ENCODE measurements at regions not wholly inside any gene's neighbourhood (a gene's known extent, or its start where the extent isn't known, plus 50 kb on each side); places are given as distances from the start of the nearest gene placed in this dataset.
"Not testable (repeated sequence)": the region's sequence is repeated elsewhere in the genome, so short reads cannot be mapped to it uniquely, and the experiment has no call there.

DNA sequence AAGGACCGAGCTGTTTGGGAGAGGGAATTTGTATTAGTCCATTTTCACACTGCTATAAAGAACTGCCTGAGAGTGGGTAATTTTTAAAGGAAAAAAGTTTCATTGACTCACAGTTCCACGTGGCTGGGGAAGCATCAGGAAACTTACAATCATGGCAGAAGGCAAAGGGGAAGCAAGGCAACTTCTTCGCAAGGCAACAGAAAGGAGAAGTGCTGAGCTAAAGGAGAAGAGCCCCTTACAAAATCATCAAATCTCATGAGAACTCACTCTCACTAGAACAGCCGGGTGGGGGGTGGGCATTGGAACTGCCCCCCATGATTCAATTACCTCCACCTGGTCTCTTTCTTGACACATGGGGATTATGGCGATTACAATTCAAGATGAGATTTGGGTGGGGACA is 121.8 kb upstream of the SLC13A1 start:
- DNase-seq = not testable (repeated sequence)

GRCh38 chr7:123319911-123320310 is 120.1 kb upstream of the SLC13A1 start:
- no peak for DNase-seq

GRCh38 chr7:123314886-123315285 is 115.1 kb upstream of the SLC13A1 start:
- no peak for DNase-seq

DNA sequence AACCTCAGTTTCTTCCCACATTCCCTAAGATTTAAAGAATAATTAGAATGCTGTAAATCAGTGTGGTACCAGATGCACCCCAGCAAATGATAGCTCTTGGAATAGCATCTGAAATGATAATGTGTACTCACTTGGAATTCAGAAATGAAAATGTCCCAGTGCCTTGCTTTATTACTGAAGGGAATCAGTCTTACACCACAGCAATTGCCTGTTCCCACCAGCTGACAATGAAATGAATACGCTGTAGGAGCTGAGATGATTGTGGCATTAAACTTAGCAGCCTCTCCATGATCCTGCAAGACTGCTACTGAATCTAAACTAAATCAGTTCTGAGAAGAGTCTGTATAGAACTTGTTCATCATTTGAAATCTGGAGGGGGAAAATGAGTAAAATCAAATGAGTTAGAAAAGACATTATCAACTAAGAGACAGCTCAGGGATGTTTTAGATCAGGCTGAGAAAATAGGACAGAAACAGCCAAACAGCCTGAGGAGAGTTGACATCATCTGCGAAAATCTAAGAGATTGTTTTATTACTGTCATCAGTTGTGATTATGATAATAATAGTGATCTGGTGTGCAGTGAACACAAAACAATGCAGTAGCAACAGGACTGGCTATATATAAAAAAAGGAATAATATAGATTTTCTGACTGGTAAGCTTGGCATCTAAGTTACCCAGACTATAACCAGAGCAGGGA is 108.6 kb upstream of the SLC13A1 start:
- no peak for DNase-seq

GRCh38 chr7:123305840-123306375 is 106.1 kb upstream of the SLC13A1 start:
- DNase-seq = no peak

DNA sequence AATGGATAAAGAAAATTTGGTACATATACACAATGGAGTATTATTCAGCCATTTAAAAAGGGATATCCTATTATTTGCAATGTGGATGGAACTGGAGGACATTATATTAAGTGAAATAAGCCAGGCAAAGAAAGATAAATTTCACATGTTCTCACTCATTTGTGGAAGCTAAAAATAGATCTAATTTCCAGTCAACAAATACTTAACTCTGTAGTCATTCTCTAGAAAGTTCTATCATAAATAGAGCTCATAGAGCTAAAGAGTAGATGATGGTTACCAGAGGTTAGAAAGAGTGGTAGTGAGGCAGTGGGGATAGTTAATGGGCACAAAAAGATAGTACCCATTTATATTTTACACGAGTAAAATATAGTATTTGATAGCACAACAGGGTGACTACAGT is 104.2 kb upstream of the SLC13A1 start:
- DNase-seq = no peak

- DNase-seq = no peak
Measured at GRCh38 chr7:123296965-123297364, 97.2 kb upstream of the SLC13A1 start.

DNA sequence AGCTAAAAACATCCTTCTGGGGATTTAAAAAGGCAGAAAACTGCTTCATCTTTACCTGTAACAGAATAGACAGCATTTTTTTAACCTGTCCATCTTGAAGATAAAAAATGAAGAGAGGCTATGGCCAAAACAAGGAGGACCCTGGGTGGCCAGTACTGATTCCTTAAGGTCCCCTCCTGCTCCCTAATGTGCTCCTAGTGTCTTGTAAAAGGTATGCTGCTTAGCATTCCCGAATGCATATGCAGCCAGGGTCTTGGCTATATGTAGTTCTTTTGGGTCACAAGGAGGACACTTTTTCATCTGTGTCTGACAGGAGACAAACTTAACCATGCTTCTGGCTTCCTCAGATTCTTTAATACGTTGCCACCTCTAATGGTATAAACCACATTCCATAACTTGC is 93.9 kb upstream of the SLC13A1 start:
- no peak for DNase-seq

DNA sequence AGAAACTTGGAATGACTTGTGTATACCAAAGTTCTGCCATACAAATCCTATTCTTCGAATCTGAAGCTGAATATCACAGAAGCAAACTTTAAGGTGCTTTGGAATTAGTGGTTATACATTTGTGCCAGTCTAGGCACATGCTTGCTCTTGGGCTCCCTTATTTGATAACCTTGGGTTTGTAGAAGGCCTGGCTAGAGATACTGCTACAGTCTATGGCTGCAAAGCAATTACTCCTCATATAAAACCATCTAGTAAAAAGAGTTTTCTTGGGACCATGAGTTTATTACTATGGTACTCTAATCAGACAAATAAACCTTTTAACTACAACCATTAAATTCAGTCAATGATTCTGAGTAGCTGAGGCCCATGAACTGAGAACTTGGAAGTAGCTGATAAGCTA is 92.5 kb upstream of the SLC13A1 start:
- no peak for DNase-seq

- DNase-seq = no peak
Measured at GRCh38 chr7:123289200-123289599, 89.4 kb upstream of the SLC13A1 start.

DNA sequence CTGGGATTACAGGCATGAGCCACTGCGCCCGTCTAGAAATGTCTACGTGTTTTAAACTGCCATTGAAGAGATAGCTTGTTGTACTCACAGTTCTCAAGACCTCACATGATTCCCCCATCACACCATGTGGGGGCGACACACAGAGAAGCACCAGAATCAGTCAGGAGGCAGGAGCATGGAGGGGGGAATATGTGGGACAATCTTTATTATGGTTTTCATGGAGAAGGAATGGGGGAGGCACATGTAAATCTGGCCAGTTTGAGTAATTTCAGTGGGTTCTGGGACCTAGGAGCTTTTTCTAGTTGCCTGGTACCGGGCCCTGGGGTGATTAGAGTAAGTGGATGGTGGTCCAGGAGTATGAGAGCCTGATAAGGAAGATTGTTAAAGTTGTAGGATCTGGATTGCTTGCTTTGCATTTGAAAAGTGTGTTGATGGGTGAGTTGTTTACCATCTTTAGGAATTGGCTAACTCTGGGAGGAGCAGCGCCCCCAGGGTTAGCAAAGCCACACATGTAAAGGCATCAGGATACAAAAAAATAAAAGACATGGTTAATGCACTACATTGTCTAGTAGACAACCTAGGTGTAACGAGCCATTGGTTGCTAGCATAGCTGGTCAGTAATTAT is 85.4 kb upstream of the SLC13A1 start:
- no peak for DNase-seq

DNA sequence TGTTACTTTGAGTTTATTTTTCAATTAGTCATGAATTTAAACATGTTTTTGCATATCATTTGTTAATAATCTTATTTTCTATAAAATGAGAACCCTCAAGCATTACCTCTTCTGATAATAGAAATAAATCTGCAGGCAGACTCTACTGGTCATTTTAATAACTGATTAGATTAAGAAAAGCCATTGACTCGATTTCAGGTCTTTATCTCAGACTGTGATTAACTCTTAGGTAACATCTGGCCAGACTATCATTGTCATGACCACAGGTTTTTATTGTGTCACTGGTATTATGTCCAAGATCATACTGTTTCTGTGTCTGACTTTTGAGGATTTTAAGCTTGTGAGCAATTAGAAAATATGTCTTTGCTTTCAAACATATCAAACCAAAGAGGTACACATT is 83.6 kb upstream of the SLC13A1 start:
- no peak for DNase-seq

DNA sequence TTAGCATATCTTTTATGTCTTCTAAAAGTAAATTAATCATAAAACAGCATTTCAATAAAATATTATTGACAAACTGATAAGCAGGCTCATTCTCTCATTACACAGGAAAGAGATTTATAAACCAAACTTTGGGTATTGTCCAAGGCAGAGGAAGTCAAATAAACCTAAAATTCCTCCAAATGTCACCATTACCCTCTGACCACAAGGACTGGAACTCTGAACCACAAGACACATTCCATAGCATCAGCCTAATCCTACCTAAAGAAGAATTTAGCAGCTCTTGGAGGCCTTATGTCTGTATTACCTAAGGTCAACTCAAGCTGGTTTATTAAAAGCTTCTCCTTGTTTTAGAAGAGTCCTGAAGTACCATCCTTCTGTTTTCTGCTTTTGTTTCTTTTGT is 82.4 kb upstream of the SLC13A1 start:
- no peak for DNase-seq

GRCh38 chr7:123279949-123280348 is 80.2 kb upstream of the SLC13A1 start:
- no peak for DNase-seq

GRCh38 chr7:123275036-123275753 is 75.4 kb upstream of the SLC13A1 start:
- DNase-seq = no peak

DNA sequence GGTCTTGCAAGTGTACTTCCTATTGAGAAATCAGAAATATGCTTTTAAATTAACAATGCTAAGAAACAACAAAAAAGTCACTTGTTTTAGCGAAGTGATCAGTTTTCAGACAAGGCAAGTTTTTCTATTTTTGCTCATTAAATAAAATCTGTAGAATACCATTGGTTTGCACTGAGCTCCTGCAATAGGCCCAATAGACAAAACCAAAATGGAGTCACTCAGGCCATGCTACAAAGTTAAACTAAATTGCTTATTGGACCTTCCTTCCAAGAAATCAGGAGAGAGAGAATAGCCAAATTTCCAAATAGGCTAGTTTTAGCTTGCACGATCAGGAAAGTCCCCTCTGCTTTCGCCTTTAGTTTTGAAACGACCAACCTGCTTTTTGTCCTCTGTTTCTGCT is 73.4 kb upstream of the SLC13A1 start:
- no peak for DNase-seq

GRCh38 chr7:123271856-123272255 is 72.1 kb upstream of the SLC13A1 start:
- DNase-seq = no peak

GRCh38 chr7:123271231-123271630 is 71.5 kb upstream of the SLC13A1 start:
- DNase-seq = no peak

- DNase-seq = no peak
Measured at GRCh38 chr7:123270570-123270969, 70.8 kb upstream of the SLC13A1 start.

GRCh38 chr7:123265853-123266252 is 66.1 kb upstream of the SLC13A1 start:
- no peak for DNase-seq

DNA sequence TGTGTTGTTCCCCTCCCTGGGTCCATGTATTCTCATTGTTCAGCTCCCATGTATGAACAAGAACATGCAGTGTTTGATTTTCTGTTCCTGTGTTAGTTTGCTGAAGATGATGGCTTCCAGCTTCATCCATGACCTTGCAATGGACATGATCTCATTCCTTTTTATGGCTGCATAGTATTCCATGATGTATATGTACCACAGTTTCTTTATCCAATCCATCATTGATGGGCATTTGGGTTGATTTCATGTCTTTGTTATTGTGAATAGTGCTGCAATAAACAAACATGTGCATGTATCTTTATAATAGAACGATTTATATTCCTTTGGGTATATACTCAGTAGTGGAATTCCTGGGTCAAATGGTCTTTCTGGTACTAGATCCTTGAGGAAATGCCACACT is 65.1 kb upstream of the SLC13A1 start:
- not testable (repeated sequence) for DNase-seq

DNA sequence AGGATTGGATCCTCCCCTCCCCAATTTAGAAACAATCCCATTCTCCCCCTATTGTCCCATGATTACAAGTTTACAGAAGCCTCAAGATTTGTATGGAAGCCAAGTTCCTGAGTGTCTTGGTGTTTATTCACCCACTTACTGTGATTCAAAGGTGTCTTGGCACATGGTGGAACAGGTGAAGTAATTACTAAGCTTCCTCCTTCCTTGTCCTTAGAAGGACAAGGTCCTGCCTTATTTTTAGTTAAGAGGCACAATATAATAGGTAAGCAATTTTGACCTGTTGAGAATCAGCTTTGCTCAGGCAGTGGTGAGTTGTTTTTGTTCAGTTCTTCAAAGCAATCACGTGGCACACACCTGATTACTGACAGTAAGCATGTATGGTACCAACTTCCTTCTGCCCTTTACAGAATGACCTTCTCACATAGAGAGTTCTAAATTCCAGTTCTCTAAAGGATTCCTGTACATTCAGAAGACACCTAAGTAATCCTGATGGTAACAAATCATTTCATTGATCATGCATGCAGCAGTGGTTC is 60.7 kb upstream of the SLC13A1 start:
- no peak for DNase-seq

DNA sequence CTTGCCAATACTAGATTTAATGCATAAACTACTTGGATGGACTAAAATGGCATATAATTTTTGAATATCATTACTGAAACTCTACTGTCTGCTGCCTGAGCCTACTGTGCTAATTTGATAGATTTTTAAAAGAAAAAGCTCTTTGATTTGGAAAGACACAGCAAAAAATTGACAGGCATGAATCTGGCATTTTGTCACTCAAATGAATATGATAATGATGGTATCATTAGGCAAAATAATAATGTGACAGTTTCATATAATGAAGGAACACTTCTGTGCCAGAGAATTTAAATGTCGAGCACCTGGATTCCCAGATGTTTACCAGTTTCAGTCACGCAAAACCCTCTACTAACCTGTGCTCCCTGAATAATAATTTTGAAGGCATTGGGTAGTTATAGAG is 60.0 kb upstream of the SLC13A1 start:
- no peak for DNase-seq
